HEK293 (cell line): ENCODE measurements at regions not wholly inside any gene's neighbourhood (a gene's known extent, or its start where the extent isn't known, plus 50 kb on each side); places are given as distances from the start of the nearest gene placed in this dataset.

Experiments used
- CTCF ChIA-PET: fragments of 350-600 bp; formaldehyde crosslinking; extraction: SDS; loops from one replicate; lab custom pipeline; 2021; ENCODE audit warnings: antibody characterized with exemption; lab: Yijun Ruan, JAX
- POLR2A ChIA-PET: fragments of 300-600 bp; formaldehyde crosslinking; extraction: SDS; loops from one replicate; lab custom pipeline; 2020; ENCODE audit warnings: antibody characterized with exemption, inconsistent platforms; lab: Yijun Ruan, JAX
- H3K27ac ChIP-seq: fragments of 200-500 bp; sonication (Bioruptor generic); 2 replicates; pipeline ENCODE4 v1.5.1; 2014; ENCODE audit warnings: low read depth, low read length, control low read depth, inconsistent platforms; ENCODE audit errors: extremely low read depth
- H3K36me3 ChIP-seq, 2 experiments: fragments of 200-500 bp in 1 of 2; sonication (Bioruptor generic) in 1 of 2; 1 replicate in 1 of 2; 2 replicates in 1 of 2; pipeline ENCODE4 v1.5.1; 2014 to 2017; ENCODE audit warnings: inconsistent platforms in 2 of 2, low read length in 2 of 2; ENCODE audit not compliant: control insufficient read depth in 2 of 2, insufficient read depth in 1 of 2
- H3K4me1 ChIP-seq: fragments of 200-500 bp; sonication (Bioruptor generic); 2 replicates; pipeline ENCODE4 v1.5.1; 2014; ENCODE audit warnings: mild to moderate bottlenecking, low read length, inconsistent platforms; ENCODE audit not compliant: control insufficient read depth, insufficient read depth
- H3K4me3 ChIP-seq: 2 replicates; pipeline ENCODE4 v1.5.1; 2011; ENCODE audit warnings: low read depth, mild to moderate bottlenecking, control low read depth, low read length, moderate library complexity
- H3K9me3 ChIP-seq: fragments of 200-500 bp; sonication (Bioruptor generic); 2 replicates; pipeline ENCODE4 v1.5.1; 2014; ENCODE audit warnings: low read depth, low read length, inconsistent platforms; ENCODE audit not compliant: control insufficient read depth, insufficient read depth
- CTCF ChIP-seq: fragments of 450-650 bp; formaldehyde crosslinking; IDR thresholded peaks from 2 replicates; pipeline ENCODE4 v1.5.1; 2016; ENCODE audit warnings: missing biosample characterization, missing genetic modification characterization
- GLIS1 ChIP-seq: fragments of 450-650 bp; formaldehyde crosslinking; IDR thresholded peaks from 2 replicates; pipeline ENCODE4 v1.5.1; 2016; ENCODE audit warnings: missing biosample characterization, missing genetic modification characterization
- KLF17 ChIP-seq: fragments of 450-650 bp; formaldehyde crosslinking; IDR thresholded peaks from 2 replicates; pipeline ENCODE4 v1.5.1; 2016; ENCODE audit warnings: missing biosample characterization, missing genetic modification characterization
- RBAK ChIP-seq: fragments of 450-650 bp; formaldehyde crosslinking; IDR thresholded peaks from 2 replicates; pipeline ENCODE4 v1.5.1; 2016; ENCODE audit warnings: missing biosample characterization, missing genetic modification characterization
- SCRT1 ChIP-seq: fragments of 450-650 bp; formaldehyde crosslinking; IDR thresholded peaks from 2 replicates; pipeline ENCODE4 v1.5.1; 2016; ENCODE audit warnings: missing biosample characterization, missing genetic modification characterization, borderline replicate concordance
- SP7 ChIP-seq: fragments of 450-650 bp; formaldehyde crosslinking; IDR thresholded peaks from 2 replicates; pipeline ENCODE4 v1.5.1; 2016; ENCODE audit warnings: missing biosample characterization, missing genetic modification characterization
- ZBTB20 ChIP-seq: fragments of 450-650 bp; formaldehyde crosslinking; IDR thresholded peaks from 2 replicates; pipeline ENCODE4 v1.5.1; 2016; ENCODE audit warnings: missing biosample characterization, missing genetic modification characterization
- ZBTB21 ChIP-seq: fragments of 450-650 bp; formaldehyde crosslinking; IDR thresholded peaks from 2 replicates; pipeline ENCODE4 v1.5.1; 2017; ENCODE audit warnings: missing biosample characterization, missing genetic modification characterization
- ZFHX2 ChIP-seq: fragments of 450-650 bp; formaldehyde crosslinking; conservative IDR thresholded peaks from 2 replicates; pipeline ENCODE4 v1.5.1; 2016; ENCODE audit warnings: missing biosample characterization, missing genetic modification characterization
- ZFP69B ChIP-seq: fragments of 450-650 bp; formaldehyde crosslinking; IDR thresholded peaks from 2 replicates; pipeline ENCODE4 v1.5.1; 2016; ENCODE audit warnings: missing biosample characterization, missing genetic modification characterization
- ZNF16 ChIP-seq: fragments of 450-650 bp; formaldehyde crosslinking; IDR thresholded peaks from 2 replicates; pipeline ENCODE4 v1.5.1; 2016; ENCODE audit warnings: low read depth, missing biosample characterization, missing genetic modification characterization
- ZNF169 ChIP-seq: fragments of 450-650 bp; formaldehyde crosslinking; IDR thresholded peaks from 2 replicates; pipeline ENCODE4 v1.5.1; 2016; ENCODE audit warnings: missing biosample characterization, missing genetic modification characterization
- ZNF26 ChIP-seq: fragments of 450-650 bp; formaldehyde crosslinking; IDR thresholded peaks from 2 replicates; pipeline ENCODE4 v1.5.1; 2016; ENCODE audit warnings: missing biosample characterization, missing genetic modification characterization
- ZNF302 ChIP-seq: fragments of 450-650 bp; formaldehyde crosslinking; IDR thresholded peaks from 2 replicates; pipeline ENCODE4 v1.5.1; 2016; ENCODE audit warnings: missing biosample characterization, missing genetic modification characterization, low read depth
- ZNF391 ChIP-seq: fragments of 450-650 bp; formaldehyde crosslinking; IDR thresholded peaks from 2 replicates; pipeline ENCODE4 v1.5.1; 2016; ENCODE audit warnings: low read depth, missing biosample characterization, missing genetic modification characterization, borderline replicate concordance
- ZNF513 ChIP-seq: fragments of 450-650 bp; IDR thresholded peaks from 2 replicates; pipeline ENCODE4 v1.5.1; 2018; ENCODE audit warnings: missing biosample characterization, missing genetic modification characterization
- ZNF555 ChIP-seq: fragments of 450-650 bp; formaldehyde crosslinking; conservative IDR thresholded peaks from 2 replicates; pipeline ENCODE4 v1.5.1; 2017; ENCODE audit warnings: missing biosample characterization, mild to moderate bottlenecking, missing genetic modification characterization, inconsistent platforms
- ZNF558 ChIP-seq: fragments of 450-650 bp; formaldehyde crosslinking; IDR thresholded peaks from 2 replicates; pipeline ENCODE4 v1.5.1; 2016; ENCODE audit warnings: missing biosample characterization, missing genetic modification characterization
- ZNF561 ChIP-seq: fragments of 450-650 bp; IDR thresholded peaks from 2 replicates; pipeline ENCODE4 v1.5.1; 2018; ENCODE audit warnings: missing biosample characterization, missing genetic modification characterization, borderline replicate concordance
- ZNF660 ChIP-seq: fragments of 450-650 bp; IDR thresholded peaks from 2 replicates; pipeline ENCODE4 v1.5.1; 2018; ENCODE audit warnings: missing biosample characterization, mild to moderate bottlenecking, missing genetic modification characterization
- ZNF707 ChIP-seq: fragments of 450-650 bp; formaldehyde crosslinking; IDR thresholded peaks from 2 replicates; pipeline ENCODE4 v1.5.1; 2016; ENCODE audit warnings: missing biosample characterization, missing genetic modification characterization
- ZNF747 ChIP-seq: fragments of 450-650 bp; formaldehyde crosslinking; IDR thresholded peaks from 2 replicates; pipeline ENCODE4 v1.5.1; 2016; ENCODE audit warnings: missing biosample characterization, missing genetic modification characterization
- ZNF768 ChIP-seq: fragments of 450-650 bp; formaldehyde crosslinking; IDR thresholded peaks from 2 replicates; pipeline ENCODE4 v1.5.1; 2018; ENCODE audit warnings: missing biosample characterization, mild to moderate bottlenecking, missing genetic modification characterization
- ZNF776 ChIP-seq: fragments of 450-650 bp; formaldehyde crosslinking; IDR thresholded peaks from 2 replicates; pipeline ENCODE4 v1.5.0; 2017; ENCODE audit warnings: missing biosample characterization, missing genetic modification characterization, borderline replicate concordance
- ZNF777 ChIP-seq: fragments of 450-650 bp; formaldehyde crosslinking; IDR thresholded peaks from 2 replicates; pipeline ENCODE4 v1.5.1; 2017; ENCODE audit warnings: missing biosample characterization, missing genetic modification characterization, borderline replicate concordance
- TF ChIP-seq, protein P1 (sequence below): fragments of 450-650 bp; formaldehyde crosslinking; IDR thresholded peaks from 2 replicates; pipeline ENCODE4 v1.5.1; 2017; ENCODE audit warnings: missing biosample characterization, mild to moderate bottlenecking, missing genetic modification characterization, moderate library complexity
- TF ChIP-seq, protein P2 (sequence below): fragments of 450-650 bp; formaldehyde crosslinking; IDR thresholded peaks from 2 replicates; pipeline ENCODE4 v1.5.1; 2016; ENCODE audit warnings: missing biosample characterization, missing genetic modification characterization

DNA sequence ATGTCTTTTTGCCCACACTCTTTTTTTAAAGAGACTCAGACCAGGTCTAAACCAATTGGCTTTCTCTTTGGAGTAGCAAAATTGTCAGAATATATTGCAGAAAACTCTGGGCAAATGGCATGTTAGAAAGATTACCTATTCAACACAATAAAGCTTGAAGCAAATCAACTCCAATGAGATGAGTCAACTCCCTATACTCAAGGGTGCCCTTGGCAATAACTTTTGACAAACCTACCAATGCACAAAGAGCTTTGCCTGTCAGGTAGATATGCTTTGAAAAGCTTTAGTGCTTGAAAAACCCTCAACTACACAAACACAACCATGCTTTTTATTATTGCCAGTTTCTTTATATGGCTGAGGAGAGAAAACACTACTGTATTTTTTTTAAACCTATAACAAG is 137.7 kb upstream of the GRM7 start:
- Histone ChIP-seq H3K27ac (no peak overlapping the region), H3K4me1 (no peaks in the 10 kb centered on the region), H3K4me3 (no peak overlapping the region), H3K36me3 (no peaks in the 10 kb centered on the region), H3K9me3 (no peaks in the 10 kb centered on the region)
- ChIA-PET POLR2A (no interaction called here), CTCF (no interaction called here)
- TF ChIP-seq ZNF302 = no peak
- no peak for TF ChIP-seq ZNF555
- no peak for TF ChIP-seq ZBTB20
- TF ChIP-seq, protein P1, sequence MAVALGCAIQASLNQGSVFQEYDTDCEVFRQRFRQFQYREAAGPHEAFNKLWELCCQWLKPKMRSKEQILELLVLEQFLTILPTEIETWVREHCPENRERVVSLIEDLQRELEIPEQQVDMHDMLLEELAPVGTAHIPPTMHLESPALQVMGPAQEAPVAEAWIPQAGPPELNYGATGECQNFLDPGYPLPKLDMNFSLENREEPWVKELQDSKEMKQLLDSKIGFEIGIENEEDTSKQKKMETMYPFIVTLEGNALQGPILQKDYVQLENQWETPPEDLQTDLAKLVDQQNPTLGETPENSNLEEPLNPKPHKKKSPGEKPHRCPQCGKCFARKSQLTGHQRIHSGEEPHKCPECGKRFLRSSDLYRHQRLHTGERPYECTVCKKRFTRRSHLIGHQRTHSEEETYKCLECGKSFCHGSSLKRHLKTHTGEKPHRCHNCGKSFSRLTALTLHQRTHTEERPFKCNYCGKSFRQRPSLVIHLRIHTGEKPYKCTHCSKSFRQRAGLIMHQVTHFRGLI (tag by site-specific recombination) = no peak
- no peak for TF ChIP-seq ZFP69B (tag by site-specific recombination)
- TF ChIP-seq ZNF26 = no peak
- no peak for TF ChIP-seq CTCF (tag by site-specific recombination)
- TF ChIP-seq, protein P2, sequence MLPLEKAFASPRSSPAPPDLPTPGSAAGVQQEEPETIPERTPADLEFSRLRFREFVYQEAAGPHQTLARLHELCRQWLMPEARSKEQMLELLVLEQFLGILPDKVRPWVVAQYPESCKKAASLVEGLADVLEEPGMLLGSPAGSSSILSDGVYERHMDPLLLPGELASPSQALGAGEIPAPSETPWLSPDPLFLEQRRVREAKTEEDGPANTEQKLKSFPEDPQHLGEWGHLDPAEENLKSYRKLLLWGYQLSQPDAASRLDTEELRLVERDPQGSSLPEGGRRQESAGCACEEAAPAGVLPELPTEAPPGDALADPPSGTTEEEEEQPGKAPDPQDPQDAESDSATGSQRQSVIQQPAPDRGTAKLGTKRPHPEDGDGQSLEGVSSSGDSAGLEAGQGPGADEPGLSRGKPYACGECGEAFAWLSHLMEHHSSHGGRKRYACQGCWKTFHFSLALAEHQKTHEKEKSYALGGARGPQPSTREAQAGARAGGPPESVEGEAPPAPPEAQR (tag by site-specific recombination) = no peak
- TF ChIP-seq ZNF561 = no peak
- no peak for TF ChIP-seq ZNF391 (tag by site-specific recombination)
- no peak for TF ChIP-seq ZNF768 (tag by site-specific recombination)
- no peak for TF ChIP-seq ZNF513 (tag by site-specific recombination)
- TF ChIP-seq SCRT1 (tag by site-specific recombination) = no peak
- no peak for TF ChIP-seq ZNF660 (tag by site-specific recombination)
- no peak for TF ChIP-seq SP7
- TF ChIP-seq ZNF16 (tag by site-specific recombination) = no peak
- TF ChIP-seq RBAK = no peak

DNA sequence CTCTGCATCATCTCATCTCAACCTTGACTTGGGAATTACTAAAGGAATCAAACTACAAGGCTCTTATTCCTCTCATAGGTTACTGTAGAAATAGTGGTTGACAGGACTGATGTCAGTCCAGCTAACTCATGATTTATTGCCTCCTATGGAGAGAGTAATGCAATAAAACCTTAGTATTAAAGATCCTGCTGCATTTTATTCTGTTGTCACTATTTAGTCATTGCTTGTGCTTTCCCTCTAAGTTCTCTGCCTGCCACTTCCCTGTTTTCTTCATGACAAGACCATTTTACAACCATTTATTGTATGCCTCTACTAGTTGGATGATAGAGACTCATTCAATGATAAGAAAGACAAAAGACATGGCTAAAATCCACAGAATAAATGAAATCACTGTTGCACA is 134.1 kb upstream of the GRM7 start:
- H3K4me3 ChIP-seq = no peak overlapping the region
- ChIA-PET POLR2A (no interaction called here), CTCF (interaction anchor here (0.6 kb wide), 1 partner anchor 56 kb away, joined by 4 read pairs; no protein-coding TSS in a partner anchor)
- TF ChIP-seq ZFP69B (tag by site-specific recombination) (no peak), ZNF16 (tag by site-specific recombination) (no peak), GLIS1 (tag by site-specific recombination) (no peak), ZNF707 (tag by site-specific recombination) (no peak), ZNF747 (no peak), ZNF777 (tag by site-specific recombination) (no peak), ZFHX2 (tag by site-specific recombination) (no peak), ZBTB21 (tag by site-specific recombination) (no peak), ZNF776 (tag by site-specific recombination) (no peak), ZNF558 (tag by site-specific recombination) (no peak), ZNF169 (tag by site-specific recombination) (no peak), KLF17 (tag by site-specific recombination) (no peak)
- TF ChIP-seq, protein P1 (tag by site-specific recombination) = no peak

More for the DNA sequence above, 134.1 kb upstream of the GRM7 start:
- Histone ChIP-seq H3K36me3 (no peaks in the 10 kb centered on the region), H3K27ac (no peak overlapping the region), H3K9me3 (no peaks in the 10 kb centered on the region), H3K4me1 (no peaks in the 10 kb centered on the region)
